PFSK-1 (cell line): ENCODE measurements at regions not wholly inside any gene's neighbourhood (a gene's known extent, or its start where the extent isn't known, plus 50 kb on each side); places are given as distances from the start of the nearest gene placed in this dataset.

Experiments used
- FOXP2 ChIP-seq: optimal IDR thresholded peaks from 2 replicates; pipeline ENCODE3; 2011; ENCODE audit warnings: borderline replicate concordance, control low read depth, inconsistent platforms; ENCODE audit not compliant: insufficient read depth; ENCODE audit errors: extremely low read length, extremely low read depth
- POLR2AphosphoS5 ChIP-seq: IDR thresholded peaks from 2 replicates; pipeline ENCODE4 v1.6.1; 2012; ENCODE audit warnings: low read depth, mild to moderate bottlenecking, control low read depth, low read length, moderate library complexity
- SIN3A ChIP-seq: IDR thresholded peaks from 2 replicates; pipeline ENCODE4 v1.6.1; 2012; ENCODE audit warnings: mild to moderate bottlenecking, low read length, moderate library complexity, borderline replicate concordance; ENCODE audit not compliant: insufficient read depth
- TAF1 ChIP-seq: IDR thresholded peaks from 2 replicates; pipeline ENCODE4 v1.6.1; 2012; ENCODE audit warnings: low read length, control low read depth, borderline replicate concordance; ENCODE audit not compliant: insufficient read depth
- TF ChIP-seq, protein P1 (sequence below), 2 experiments: IDR thresholded peaks; 2 replicates each; pipeline versions ENCODE4 v1.6.1 to v1.8.0; 2011 to 2012; ENCODE audit warnings: low read depth in 2 of 2, low read length in 2 of 2, control low read depth in 1 of 2, inconsistent platforms in 1 of 2, mild to moderate bottlenecking in 1 of 2, moderate library complexity in 1 of 2; ENCODE audit not compliant: insufficient read depth in 1 of 2

DNA sequence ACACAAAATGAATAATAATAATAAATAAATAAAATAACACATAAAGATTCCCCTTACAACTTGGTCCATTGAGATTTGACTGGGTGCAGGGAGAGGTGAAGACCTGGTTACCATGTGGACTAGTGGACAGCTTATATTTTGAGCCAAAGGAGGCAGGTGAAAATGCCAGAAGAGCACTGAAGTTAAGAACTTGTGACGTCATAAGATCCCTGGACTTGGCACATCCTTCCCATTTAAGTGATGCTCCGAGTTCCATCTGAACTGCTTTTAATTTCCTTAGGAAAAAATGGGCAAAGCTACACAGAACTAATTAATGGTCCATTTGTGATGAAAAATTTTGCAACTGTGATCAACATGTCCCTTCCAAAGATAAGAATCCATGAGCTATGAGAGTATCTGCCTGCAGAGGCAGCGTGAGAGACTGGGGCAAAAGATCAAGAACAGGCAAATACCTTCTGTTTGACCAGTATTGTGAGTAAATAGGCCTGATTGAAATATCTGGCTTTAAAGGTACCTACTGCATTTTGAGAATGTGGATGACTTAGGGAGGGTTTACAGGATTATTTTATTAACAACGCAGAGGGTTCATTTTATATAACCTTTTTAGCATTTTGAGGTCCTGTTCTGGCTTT is 101.2 kb upstream of the POT1 start:
- TF ChIP-seq SIN3A: no peak
- TF ChIP-seq TAF1: no peak
- no peak for TF ChIP-seq POLR2AphosphoS5
- no peak for TF ChIP-seq FOXP2
- TF ChIP-seq, protein P1, sequence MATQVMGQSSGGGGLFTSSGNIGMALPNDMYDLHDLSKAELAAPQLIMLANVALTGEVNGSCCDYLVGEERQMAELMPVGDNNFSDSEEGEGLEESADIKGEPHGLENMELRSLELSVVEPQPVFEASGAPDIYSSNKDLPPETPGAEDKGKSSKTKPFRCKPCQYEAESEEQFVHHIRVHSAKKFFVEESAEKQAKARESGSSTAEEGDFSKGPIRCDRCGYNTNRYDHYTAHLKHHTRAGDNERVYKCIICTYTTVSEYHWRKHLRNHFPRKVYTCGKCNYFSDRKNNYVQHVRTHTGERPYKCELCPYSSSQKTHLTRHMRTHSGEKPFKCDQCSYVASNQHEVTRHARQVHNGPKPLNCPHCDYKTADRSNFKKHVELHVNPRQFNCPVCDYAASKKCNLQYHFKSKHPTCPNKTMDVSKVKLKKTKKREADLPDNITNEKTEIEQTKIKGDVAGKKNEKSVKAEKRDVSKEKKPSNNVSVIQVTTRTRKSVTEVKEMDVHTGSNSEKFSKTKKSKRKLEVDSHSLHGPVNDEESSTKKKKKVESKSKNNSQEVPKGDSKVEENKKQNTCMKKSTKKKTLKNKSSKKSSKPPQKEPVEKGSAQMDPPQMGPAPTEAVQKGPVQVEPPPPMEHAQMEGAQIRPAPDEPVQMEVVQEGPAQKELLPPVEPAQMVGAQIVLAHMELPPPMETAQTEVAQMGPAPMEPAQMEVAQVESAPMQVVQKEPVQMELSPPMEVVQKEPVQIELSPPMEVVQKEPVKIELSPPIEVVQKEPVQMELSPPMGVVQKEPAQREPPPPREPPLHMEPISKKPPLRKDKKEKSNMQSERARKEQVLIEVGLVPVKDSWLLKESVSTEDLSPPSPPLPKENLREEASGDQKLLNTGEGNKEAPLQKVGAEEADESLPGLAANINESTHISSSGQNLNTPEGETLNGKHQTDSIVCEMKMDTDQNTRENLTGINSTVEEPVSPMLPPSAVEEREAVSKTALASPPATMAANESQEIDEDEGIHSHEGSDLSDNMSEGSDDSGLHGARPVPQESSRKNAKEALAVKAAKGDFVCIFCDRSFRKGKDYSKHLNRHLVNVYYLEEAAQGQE (IDR thresholded peaks at IDR 0.05; ENCODE audit: insufficient read depth in 1 of 2, low read depth in 2 of 2, low read length in 2 of 2): no peak

DNA sequence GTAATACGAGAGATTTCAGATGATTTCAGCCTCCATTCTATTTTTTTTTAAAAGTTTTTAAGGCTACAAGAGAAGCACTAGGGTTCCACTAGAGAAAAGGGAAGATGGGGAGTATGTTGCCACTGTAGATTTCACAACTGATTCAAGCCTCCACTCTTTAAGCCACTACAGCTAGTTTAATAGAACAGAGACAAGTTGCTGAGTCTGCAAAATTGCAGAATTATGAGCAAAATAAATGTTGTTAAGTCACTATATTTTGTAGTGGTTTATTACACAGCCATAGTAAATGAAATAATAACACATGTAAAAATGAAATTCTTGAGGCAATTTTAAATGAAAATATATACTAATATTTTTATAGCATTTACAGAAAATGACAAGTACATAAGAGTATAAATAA is 96.0 kb upstream of the POT1 start:
- TF ChIP-seq SIN3A (no peak), POLR2AphosphoS5 (no peak), FOXP2 (no peak), TAF1 (no peak)
- TF ChIP-seq, protein P1 (IDR thresholded peaks at IDR 0.05; ENCODE audit: insufficient read depth in 1 of 2, low read depth in 2 of 2, low read length in 2 of 2): no peak

DNA sequence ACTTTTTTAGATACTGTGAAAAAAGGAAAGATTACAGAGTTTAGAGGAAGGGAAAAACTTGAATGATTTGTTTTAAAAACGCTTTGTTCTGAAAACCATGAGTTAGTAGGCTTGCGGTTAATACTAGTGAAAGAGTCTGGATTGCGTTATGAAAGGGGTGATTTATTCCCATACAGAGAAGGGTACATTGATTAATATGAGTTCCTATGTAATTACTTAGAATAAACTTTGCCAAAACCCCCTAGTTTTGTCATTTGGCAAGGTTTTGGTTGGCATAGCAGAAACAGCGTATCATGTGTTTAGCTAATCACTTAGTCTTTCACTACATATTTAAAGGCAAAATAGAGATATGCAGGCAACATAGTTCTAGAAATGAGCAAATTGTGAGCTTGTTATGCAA is 91.2 kb upstream of the POT1 start:
- TF ChIP-seq FOXP2 (no peak), SIN3A (no peak), POLR2AphosphoS5 (no peak), TAF1 (no peak)
- TF ChIP-seq, protein P1 (IDR thresholded peaks at IDR 0.05; ENCODE audit: insufficient read depth in 1 of 2, low read depth in 2 of 2, low read length in 2 of 2): no peak

DNA sequence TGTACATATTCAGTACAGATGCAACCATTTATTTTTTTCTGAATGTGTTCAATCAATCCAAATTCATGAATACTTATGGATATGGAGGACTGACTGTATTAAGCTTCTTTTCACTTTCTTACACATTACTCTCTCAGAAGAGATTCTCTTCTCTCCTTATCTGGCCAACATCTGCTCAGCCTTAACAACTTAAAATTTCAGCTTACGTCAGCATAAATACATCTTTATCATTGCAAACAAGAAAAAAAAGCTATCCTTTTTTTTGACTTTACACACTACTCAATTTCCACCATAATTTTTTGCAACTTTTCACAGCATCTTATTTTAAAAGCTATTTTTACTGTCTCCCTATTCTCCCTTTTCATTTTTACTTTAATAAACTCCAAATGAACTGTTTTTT is 80.9 kb upstream of the POT1 start:
- TF ChIP-seq POLR2AphosphoS5 (no peak), TAF1 (no peak), SIN3A (no peak), FOXP2 (no peak)
- TF ChIP-seq, protein P1 (IDR thresholded peaks at IDR 0.05; ENCODE audit: insufficient read depth in 1 of 2, low read depth in 2 of 2, low read length in 2 of 2): no peak
